ENCODE measurements at regions not wholly inside any gene's neighbourhood (a gene's known extent, or its start where the extent isn't known, plus 50 kb on each side); places are given as distances from the start of the nearest gene placed in this dataset.
"Not testable (repeated sequence)": the region's sequence is repeated elsewhere in the genome, so short reads cannot be mapped to it uniquely, and the experiment has no call there.

- H3K36me3 Mint-ChIP-seq (ENCODE audit: unreplicated experiment), result no peaks in the 10 kb centered on the region
- H3K9me3 Mint-ChIP-seq (ENCODE audit: unreplicated experiment), result no peaks in the 10 kb centered on the region
- no peak overlapping the region for H3K4me3 Mint-ChIP-seq (ENCODE audit: unreplicated experiment)
- H3K4me1 Mint-ChIP-seq (ENCODE audit: low read depth, unreplicated experiment), result no peaks in the 10 kb centered on the region
- no peak for DNase-seq
- H3K27ac Mint-ChIP-seq (ENCODE audit: unreplicated experiment), result no peak overlapping the region
- TF ChIP-seq CTCF (IDR thresholded peaks at IDR 0.05; ENCODE audit: partially characterized antibody, unreplicated experiment), result no peak
- no peaks in the 10 kb centered on the region for H3K27me3 Mint-ChIP-seq (ENCODE audit: unreplicated experiment)
These were observed 261.6 kb upstream of the KYNU start for GRCh38 chr2:142615876-142616275.

DNA sequence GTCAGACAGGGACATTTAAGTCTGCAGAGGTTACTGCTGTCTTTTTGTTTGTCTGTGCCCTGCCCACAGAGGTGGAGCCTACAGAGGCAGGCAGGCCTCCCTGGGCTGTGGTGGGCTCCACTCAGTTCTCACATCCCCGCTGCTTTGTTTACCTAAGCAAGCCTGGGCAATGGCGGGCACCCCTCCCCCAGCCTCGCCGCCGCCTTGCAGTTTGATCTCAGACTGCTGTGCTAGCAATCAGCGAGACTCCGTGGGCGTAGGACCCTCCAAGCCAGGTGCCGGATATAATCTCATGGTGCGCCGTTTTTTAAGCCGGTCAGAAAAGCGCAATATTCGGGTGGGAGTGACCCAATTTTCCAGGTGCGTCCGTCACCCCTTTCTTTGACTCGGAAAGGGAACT is 264.3 kb upstream of the KYNU start:
- H3K4me3 Mint-ChIP-seq (ENCODE audit: unreplicated experiment); H3K27me3 Mint-ChIP-seq (ENCODE audit: unreplicated experiment); DNase-seq; H3K9me3 Mint-ChIP-seq (ENCODE audit: unreplicated experiment); H3K4me1 Mint-ChIP-seq (ENCODE audit: low read depth, unreplicated experiment); H3K36me3 Mint-ChIP-seq (ENCODE audit: unreplicated experiment); H3K27ac Mint-ChIP-seq (ENCODE audit: unreplicated experiment): not testable (repeated sequence)

DNA sequence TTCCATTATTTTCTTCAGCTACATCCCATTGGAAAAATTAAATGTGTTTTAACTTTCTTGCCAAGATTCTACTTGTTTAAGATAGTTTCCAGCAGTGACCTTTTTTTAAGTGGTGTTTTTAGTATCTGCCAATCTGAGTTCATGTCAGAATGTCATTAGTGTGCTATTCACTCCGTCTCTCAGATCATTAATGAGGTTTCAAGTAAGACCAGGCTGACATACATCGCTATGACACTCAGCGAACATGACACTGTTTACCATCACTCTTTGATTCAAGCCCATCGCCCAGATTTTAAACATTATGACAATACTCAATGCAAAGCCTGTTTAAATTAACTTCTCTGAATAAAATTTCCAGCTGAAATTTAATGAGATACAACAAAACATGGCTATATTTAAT is 272.0 kb upstream of the KYNU start:
- H3K4me1 Mint-ChIP-seq (ENCODE audit: low read depth, unreplicated experiment), result no peaks in the 10 kb centered on the region
- H3K27ac Mint-ChIP-seq (ENCODE audit: unreplicated experiment), result no peak overlapping the region
- no peak overlapping the region for H3K4me3 Mint-ChIP-seq (ENCODE audit: unreplicated experiment)
- H3K27me3 Mint-ChIP-seq (ENCODE audit: unreplicated experiment), result no peaks in the 10 kb centered on the region
- TF ChIP-seq CTCF (IDR thresholded peaks at IDR 0.05; ENCODE audit: partially characterized antibody, unreplicated experiment), result no peak
- no peaks in the 10 kb centered on the region for H3K9me3 Mint-ChIP-seq (ENCODE audit: unreplicated experiment)
- no peak for DNase-seq
- H3K36me3 Mint-ChIP-seq (ENCODE audit: unreplicated experiment), result no peaks in the 10 kb centered on the region

DNA sequence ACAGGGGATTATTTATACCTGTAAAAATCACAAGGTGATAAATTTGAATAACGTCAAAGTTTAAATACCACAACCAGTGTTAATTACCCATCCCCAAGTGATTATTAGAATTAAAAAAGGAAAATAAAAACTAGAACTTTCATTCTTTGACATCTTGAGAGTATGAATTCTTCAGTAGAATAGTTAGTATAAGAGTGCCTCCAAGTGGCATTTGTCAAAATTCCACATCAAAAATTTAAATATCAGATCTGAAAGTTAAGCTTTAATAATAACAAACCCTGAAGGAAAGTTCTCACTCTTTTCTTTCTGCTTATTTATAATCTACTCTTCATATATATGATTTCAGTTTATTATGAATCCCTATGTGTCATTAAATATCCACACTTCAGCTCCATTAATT is 273.7 kb upstream of the KYNU start:
- H3K27me3 Mint-ChIP-seq (ENCODE audit: unreplicated experiment), result peaks cover under 1% of the 10 kb centered on the region
- no peak overlapping the region for H3K27ac Mint-ChIP-seq (ENCODE audit: unreplicated experiment)
- no peak for TF ChIP-seq CTCF (IDR thresholded peaks at IDR 0.05; ENCODE audit: partially characterized antibody, unreplicated experiment)
- H3K36me3 Mint-ChIP-seq (ENCODE audit: unreplicated experiment), result no peaks in the 10 kb centered on the region
- H3K4me1 Mint-ChIP-seq (ENCODE audit: low read depth, unreplicated experiment), result no peaks in the 10 kb centered on the region
- no peak for DNase-seq
- no peaks in the 10 kb centered on the region for H3K9me3 Mint-ChIP-seq (ENCODE audit: unreplicated experiment)
- H3K4me3 Mint-ChIP-seq (ENCODE audit: unreplicated experiment), result no peak overlapping the region

GRCh38 chr2:142602418-142602989 is 275.0 kb upstream of the KYNU start:
- Mint-ChIP-seq H3K9me3 (ENCODE audit: unreplicated experiment) (no peaks in the 10 kb centered on the region), H3K36me3 (ENCODE audit: unreplicated experiment) (no peaks in the 10 kb centered on the region), H3K27me3 (ENCODE audit: unreplicated experiment) (peaks cover 2% of the 10 kb centered on the region), H3K4me1 (ENCODE audit: low read depth, unreplicated experiment) (no peaks in the 10 kb centered on the region), H3K27ac (ENCODE audit: unreplicated experiment) (no peak overlapping the region), H3K4me3 (ENCODE audit: unreplicated experiment) (no peak overlapping the region)
- no peak for DNase-seq
- no peak for TF ChIP-seq CTCF (IDR thresholded peaks at IDR 0.05; ENCODE audit: partially characterized antibody, unreplicated experiment)
